G401.6 (cell line): ENCODE measurements at regions not wholly inside any gene's neighbourhood (a gene's known extent, or its start where the extent isn't known, plus 50 kb on each side); places are given as distances from the start of the nearest gene placed in this dataset.
A peak's percentile ranks its signal among the peaks of the same experiment; 100 is the strongest.
"Not testable (repeated sequence)": the region's sequence is repeated elsewhere in the genome, so short reads cannot be mapped to it uniquely, and the experiment has no call there.

Experiments used
- FAIRE-seq: peaks from 2 replicates; lab custom pipeline; 2012; peaks lifted over from hg19 to GRCh38; lab: Jason Lieb, UNC

DNA sequence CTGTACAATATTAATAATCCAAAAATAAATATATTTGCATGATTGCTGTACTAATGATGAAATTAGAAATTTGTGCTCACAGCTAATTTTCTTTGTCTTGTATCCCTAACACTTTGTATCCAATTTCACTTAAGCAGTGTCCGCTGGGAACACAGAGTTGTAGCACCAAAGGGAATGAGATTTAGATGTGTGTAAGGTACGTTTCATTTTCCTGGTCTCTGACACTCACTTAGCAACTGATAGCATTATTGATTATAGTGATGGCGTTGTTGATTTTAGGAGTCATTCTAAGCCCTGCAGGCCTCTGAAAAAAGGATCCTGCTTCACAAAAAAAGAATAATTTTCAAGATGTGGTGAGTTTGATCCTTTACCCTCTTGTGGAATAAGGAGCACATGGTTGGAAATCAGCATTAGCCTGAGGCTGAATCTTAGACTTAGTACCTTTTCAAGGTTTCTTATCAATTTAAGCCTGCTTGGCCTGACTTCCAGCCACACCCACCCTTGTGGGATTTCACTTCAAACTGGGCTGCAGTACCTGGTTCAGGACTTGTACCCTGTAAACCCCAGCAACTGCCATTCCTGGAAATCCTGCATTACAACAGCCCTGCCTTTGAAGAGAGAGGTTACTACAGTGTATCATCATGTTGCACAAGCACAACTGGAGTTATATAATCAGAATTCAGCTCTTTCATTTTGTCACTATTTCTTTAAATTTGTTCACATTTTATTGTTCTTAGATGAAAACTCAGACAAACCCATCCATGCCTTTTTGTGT is 116.2 kb downstream of the RND3 start:
- no peak for FAIRE-seq

DNA sequence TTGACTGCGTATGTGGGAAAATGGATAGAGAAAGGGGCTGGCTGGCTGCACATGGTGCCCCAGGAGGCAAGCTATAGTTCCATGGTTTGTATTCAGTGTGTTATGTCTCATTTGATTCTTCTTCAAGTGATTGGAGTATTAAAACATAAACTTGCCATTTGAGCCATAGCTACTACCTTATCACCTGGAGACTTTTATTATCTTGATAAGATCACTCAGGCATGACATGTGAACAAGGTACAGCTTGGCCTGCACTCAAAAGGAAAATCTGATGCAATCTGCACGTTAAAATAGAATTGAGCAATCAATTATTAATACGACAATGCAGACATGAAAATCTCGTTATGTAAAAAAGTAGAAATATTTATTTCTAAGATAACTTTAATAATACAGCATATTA is 116.9 kb downstream of the RND3 start:
- no peak for FAIRE-seq

DNA sequence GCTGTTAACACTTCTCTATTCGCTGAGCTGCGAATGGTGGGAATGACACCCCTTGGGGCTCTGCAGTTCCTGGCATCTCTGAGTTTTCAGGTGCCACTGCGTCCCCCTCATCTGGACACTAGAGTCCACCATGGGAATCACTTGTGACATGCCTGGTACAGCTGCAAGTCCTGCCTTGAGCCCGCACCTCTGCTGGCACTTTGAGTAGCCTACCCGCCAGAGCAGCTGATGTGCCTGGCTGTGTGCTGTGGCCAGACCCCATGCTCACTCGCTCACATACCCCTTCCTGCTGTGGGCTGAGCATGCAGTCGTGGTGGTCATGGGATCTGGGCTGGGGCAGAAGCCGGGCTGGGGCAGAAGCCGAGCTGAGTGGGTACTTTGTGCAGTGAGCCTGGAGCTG is 117.6 kb downstream of the RND3 start:
- FAIRE-seq = no peak

DNA sequence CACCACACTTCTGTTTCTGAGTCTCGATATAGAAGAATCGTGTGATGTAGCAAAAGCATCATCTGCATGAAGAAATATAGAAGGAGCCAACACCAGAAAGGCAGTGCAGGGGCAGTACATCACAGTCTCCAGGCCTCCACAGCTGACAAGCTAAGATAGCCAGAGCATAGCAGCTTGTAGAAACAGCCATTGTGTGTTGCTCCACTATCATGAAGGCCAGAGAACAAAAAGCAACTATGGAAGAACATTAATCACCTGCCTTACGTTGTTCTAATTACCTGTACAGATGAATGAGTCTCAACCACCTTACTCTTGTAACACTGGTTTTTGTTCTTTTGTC is 129.0 kb downstream of the RND3 start:
- no peak for FAIRE-seq

DNA sequence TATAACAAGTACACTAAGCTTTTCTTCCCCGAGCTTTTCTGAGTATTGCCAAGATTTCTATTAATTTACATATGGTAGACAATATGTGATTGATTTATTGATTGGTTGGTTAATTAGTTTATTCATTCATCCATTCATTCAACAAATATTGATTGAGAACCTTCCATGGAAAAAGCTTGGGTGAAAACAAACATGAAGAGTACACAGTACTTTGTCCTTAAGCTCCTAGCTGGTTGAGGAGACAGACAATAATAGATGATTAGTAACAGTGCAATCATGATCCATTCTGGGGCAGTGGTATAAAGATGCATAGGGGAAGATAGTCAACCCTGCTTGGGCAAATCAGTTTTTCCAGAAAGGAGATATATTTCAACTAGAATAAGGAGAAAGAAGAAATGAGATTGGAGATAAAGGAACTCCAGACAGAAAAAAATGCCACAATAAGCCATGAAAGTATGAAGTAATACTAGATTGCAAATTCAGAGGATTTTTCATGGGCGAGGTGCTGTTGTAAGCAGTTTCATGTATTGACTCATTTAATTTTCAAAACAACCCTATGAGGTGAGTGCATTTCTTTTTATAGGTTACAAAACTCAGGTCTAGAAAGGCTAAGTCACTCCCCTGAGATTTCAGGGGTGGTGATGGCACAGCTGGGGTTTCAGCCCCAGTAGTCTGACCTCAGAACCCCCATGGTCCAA is 129.5 kb downstream of the RND3 start:
- FAIRE-seq = no peak

DNA sequence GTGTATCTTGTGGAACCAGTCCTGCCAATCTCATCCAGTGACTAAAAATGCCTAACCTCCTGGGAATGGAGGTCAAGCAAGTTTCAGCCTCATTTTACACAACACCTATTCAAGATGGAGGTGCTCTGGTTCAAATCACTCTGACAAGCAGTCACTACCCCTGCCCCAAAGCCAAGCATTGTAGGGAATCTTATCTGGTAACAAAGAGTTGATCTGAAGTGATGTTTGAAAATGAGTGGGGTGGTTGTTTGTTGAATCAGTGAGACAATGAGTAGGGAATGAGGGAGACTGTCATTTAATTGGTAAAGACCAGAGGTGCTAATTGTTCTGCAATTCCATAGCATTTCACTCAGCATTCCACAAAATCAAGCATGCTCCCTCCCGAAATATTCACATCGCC is 132.0 kb downstream of the RND3 start:
- FAIRE-seq = no peak

DNA sequence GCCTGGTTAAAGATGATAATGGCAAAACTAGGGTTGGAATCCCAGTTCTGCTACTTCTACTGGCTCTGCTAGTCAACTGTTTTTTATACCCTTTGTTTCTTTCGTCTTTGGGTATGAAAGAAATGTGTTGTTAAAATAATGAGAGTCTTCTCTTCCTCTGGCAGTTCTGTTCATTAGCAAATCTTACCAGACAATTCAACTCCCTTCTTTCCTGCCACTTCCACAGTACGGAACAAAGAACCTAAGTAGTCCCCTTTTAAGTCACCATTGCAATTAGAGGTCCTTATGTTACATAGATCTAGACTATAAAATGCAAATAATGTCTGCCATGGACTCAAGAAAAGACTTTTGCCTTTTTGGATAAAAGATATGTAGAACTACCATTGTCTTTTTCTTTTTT is 134.1 kb downstream of the RND3 start:
- FAIRE-seq = no peak

DNA sequence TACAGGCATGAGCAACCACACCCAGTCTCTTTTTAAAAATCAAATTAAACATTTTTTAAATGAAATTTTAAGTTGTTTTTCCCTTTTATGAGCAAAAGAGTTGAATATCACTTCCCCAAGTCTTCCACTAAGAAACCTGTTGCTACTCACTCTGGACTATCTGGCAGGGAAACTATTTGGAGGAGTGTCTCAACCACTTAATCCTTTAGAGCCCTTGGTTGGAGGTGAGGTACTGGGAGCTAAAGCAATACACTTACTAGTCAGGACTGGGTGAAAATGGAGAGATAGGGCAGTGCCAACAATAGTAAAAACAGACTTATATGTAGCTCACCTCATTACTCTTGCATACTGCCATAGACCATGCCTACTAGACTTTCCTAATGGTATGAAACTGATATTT is 135.5 kb downstream of the RND3 start:
- FAIRE-seq = no peak

DNA sequence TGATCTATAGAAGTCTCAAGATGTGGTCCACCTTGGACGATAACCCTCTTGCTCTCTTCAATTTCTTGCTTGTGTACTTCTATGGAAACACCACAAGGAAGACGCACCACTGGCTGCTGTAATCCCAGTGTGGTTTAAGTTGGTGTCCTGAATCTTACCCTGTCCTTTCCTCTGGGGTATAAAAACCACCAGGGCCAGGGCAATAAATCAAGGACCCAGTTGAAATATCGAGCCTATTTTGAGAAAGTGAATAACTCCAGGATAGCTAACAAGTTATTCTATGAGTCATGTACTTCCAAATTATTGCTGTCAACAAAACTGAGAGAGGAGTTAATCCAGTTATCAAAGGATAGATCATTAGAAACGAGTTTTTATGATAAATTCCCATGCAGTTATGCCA is 137.0 kb downstream of the RND3 start:
- no peak for FAIRE-seq

DNA sequence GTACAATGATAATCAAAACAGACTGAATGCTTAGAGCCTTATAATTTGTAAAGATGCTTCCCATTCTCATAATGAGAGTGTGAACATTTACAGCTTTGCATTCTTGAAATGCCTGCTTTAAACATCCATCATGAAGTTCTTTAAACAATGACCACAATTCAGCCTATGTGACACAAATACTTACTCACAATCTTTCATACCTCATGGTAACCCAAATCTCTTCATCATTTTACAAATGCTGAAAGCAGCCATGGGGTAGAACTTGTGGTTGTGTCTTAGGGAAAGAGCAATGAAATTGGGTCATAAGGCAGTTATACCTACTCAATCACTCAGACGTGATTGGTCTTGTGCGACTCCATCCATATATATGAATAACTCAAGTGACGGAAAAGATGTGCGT is 140.7 kb downstream of the RND3 start:
- FAIRE-seq = no peak

DNA sequence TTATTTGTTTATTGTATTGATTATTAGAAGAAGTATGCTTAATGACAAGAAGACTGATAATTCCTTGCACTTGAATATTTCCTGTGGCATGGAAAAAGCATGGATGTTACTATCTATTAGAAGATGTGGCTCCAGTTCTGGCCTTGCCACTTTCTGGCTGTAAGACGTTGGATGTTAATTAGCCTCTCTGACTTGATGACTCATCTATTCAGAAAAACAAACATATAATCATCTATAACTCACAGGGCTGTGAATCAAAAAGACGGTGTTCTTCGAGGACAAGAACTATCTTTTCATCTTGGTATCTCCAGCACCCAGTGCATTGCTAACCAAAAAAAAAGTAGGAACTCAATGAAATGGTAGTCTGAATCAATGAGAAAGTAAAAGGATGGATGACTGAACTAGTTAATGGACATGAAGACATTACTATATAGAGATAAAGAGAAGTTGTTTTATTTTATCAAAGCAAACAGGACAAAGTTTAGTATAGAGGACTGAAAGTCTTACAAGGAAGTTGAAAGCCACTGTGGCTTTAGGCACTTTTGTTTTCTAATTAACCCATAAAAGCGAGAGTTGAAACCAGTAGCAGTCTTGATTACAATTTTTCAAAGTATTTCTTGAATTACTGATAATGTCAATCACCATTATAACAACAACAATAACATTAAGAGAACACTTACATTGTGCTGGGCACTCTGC is 145.3 kb downstream of the RND3 start:
- FAIRE-seq = no peak

DNA sequence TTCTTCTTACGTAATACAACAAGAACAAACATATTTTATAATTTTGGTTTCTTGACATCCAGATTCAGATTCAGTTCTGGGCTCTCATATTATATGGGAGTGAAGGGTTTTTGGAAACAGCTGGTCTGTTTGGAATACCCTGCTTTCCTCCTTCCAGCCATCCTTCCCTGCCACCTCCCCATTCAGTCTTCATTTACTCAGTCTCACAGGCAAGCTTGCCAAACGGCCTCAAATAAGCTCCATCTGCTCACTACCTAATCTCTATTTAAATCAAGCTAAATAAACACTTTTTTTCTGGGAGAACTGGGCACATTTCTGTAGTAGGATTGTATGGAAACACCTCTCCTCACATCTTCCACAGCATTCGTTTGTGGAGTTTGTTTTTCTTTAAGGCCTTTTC is 147.5 kb downstream of the RND3 start:
- no peak for FAIRE-seq

DNA sequence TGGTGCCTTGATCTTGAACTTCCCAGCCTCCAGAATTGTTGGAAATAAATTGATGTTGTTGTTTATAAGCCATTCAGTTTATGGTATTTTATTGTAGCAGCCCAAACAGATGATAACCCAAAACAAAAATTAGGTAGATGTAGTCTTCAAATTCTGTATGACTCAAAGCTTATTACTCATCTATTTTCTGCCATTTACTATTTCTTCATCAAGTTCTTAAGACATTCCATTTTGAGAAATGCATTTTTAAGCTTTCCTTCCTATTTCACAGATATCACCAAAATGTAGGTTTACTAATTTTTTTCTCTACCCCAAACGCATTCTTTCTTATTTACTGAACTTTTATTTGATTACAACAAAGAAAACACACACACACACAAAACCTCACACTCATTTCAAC is 148.2 kb downstream of the RND3 start:
- no peak for FAIRE-seq

DNA sequence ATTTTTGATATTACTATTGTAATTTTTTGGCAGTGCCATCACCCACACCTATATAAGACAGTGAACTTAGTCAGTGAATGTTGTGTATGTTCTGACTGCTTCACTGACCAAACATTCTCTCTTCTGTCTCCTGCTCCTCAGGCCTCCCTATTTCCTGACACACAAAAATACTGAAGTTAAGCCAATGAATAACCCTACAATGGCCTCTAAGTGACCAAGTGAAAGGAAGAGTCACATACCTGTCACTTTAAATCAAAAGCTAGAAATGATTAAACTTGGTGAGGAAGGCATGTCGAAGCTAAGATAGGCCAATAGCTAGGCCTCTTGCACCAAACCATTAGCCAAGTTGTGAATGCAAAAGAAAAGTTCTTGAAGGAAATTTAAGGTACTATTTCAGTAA is 151.9 kb downstream of the RND3 start:
- FAIRE-seq = no peak

DNA sequence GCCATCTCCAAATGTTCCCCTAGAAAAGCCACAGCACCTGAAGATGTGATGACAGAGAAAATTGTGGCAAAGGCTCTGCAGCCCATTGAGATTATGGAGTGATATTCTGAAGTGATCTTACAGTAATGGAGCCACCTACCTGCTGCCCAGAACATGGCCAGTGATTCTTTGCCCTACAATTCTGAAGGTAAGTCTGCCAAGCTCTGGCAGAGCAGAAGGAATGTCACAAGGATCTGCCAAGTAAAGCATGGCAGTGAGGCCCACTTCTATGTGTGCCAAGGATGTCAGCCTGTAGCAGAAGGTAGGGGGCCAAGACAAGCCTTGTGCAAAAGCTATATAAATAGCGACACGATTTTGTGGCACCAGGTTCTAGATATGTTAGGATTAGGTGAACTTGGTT is 155.1 kb downstream of the RND3 start:
- FAIRE-seq = no peak

DNA sequence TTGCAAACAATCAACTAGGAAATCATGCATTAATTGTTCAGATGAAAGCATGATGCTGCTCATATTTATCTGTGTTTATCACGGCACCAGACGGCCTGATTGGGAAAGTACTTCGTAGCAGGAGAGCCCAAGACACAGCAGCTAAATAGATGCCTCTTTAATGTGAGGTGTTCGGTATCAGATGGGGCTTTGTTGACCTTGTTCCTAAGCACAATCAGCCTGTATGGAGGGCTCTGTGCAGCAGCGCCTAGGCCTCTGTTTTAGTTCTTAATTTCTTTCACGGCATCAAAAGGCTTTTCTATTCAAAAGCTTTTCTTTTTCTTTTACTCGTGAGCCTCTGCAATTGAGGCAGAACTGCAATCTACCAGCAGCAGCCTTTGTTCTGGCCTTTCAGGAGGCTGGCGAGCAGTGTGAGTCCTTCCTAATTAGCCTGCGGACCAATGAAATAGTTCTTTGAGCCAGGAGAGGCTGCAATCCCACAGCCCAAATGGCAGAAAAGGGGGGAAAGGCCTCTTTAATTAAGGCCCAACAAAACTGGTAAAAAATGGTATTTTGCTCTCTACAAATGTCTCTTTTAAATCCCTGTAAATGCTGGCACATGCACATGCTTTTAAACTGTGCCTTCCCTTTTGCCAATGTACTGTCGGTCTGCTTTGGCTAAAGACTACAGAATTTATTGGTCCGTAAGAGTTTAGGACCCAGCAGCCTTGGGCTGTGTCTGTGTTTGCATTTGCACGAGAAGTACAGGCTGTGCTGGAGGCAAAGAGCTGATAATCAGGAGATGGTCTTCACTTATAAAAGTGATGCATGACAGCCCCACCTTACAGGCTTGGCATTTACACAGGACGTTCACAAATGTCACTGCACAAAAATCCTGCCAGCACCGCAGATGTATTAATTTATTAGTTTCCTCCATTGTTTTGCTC is 159.6 kb downstream of the RND3 start:
- FAIRE-seq = no peak

DNA sequence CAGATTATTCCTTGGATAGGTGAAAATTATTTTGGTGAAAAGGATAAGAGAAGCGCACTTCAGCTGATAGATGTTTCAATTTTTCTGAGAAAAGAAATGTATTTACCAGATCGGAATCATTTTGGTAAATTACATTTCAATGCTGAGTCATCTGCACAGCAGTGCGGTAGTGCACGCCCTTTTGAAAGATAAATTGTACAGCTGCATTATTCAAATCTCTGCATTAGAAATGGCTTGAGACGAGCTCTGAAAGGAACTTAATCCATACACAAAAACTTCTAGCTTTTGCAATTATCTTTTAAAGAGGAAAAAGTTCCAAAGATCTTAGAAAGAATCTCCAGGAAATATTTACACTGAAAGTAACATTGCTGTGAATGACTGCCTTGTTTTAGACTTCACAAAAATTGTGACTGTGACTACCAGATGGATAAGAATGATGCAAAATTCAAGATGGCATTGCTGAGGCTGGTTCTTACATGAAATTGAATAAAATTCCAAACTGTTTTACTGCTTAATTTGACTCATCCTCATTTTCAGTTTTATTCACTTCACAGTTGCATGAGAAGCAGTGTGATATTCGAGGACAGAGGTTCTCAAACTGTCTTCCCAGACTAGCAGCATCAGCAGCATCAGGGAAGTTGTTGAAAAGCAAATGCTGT is 161.7 kb downstream of the RND3 start:
- no peak for FAIRE-seq

DNA sequence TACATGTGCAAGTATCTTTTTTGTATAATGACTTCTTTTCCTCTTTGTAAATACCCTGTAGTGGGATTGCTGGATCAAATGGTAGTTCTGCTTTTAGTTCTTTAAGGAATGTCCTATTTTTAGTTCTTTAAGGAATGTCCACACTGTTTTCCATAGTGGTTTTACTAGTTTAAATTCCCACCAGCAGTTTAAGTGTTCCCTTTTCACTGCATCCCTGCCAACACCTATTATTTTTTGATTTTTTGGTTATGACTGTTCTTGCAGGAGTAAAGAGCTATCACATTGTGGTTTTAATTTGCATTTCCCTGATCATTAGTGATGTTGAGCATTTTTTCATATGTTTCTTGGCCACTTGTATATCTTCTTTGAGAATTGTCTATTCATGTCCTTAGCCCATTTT is 164.4 kb downstream of the RND3 start:
- not testable (repeated sequence) for FAIRE-seq

DNA sequence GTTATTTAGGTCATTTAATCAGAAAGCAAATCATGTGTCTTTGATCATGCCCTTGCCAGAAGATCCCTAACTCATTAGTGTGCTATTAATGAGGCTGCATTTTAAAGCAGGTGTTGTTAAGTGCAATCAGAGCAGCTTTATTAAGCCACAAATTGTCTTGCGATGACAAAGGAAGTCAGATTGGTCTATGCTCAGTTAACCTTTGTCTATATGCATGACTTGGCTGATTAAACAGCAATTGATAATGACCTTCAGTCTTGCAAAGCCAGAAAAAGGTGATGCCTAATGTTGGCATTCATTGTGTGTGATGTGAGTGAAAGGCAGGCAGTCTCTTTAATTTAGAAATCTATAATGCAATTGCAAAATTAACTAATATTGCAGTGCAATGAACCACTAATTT is 166.9 kb downstream of the RND3 start:
- no peak for FAIRE-seq

DNA sequence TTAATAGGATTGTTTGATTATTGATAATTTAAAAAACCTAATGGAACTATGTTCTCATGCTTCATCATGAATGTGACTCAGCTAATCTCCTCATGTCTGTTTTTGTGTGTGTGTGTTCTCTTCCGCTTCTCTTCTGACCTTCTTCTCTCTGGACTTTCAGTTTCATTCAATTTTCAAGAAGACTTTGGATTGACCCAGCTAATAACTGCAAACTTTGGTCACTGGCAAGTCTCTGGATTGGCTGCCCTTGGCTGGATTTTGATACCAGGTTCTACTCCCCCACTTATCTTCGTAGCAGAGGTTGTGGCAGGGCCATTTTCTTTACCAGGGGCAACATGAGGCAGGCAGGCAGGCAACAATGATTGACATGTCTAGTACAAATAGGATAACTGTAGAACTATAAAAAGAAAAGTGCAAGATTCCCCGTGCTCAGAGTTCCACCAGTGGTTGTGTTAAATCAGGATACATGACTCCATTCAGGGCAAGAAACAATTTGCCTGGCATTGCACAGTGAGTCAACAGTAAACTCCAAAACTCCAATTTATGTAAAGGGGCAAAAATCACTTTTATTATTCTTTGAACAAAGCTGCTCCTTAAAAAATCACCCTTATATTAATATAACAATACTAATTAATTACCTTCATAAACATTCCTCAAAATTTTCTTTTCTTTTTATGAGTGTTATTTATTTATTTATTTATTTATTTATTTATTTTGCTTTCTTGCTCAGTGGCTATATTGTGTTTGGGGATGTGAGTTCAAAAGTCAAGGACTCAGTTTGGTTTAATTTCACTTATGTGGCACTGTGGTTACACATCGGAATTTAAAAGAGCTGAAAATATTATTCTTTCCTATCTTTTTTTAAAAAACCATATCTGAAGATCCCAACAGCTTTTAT is 167.6 kb downstream of the RND3 start:
- peak; percentile 50 for FAIRE-seq

DNA sequence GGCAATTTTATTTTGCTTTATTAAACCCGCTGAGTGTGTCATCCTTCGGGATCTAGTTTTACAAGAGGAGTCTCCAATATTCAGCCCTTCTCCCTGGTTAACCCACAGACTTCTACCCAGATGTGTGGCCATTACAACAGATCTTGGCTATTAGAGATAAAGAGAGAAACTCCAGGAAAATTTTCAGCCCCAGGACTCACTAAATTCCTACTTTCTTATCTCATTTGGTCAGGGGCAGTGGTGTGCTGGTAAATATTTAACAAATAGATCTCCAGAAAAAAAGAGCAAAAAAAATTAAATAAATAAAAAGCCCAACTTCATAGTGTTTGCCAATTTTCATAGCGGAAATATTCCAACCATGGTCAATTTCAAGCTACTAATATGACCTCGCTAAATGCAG is 168.4 kb downstream of the RND3 start:
- no peak for FAIRE-seq
